ENCODE measurements at regions not wholly inside any gene's neighbourhood (a gene's known extent, or its start where the extent isn't known, plus 50 kb on each side); places are given as distances from the start of the nearest gene placed in this dataset.

- TF ChIP-seq POLR2A (IDR thresholded peaks at IDR 0.05) (no peak), CTCF (IDR thresholded peaks at IDR 0.05) (no peak)
These were observed 519.5 kb upstream of the SALL1 start for GRCh38 chr16:51670527-51670926.

Data from uterus (tissue), 2 donors.